BE2C (cell line): ENCODE measurements at regions not wholly inside any gene's neighbourhood (a gene's known extent, or its start where the extent isn't known, plus 50 kb on each side); places are given as distances from the start of the nearest gene placed in this dataset.

ENCODE experiments used
- DNase-seq: peaks from one replicate; pipeline ENCODE4 v3.0.0-alpha.2; 2020
- H3K27me3 ChIP-seq: fragments of 250-450 bp; sonication (Bioruptor Pico); 2 replicates; pipeline ENCODE4 v1.5.1; 2020; ENCODE audit warnings: mild to moderate bottlenecking
- H3K36me3 ChIP-seq: fragments of 250-450 bp; sonication (Bioruptor Pico); 2 replicates; pipeline ENCODE4 v1.5.1; 2020; ENCODE audit warnings: mild to moderate bottlenecking
- H3K4me1 ChIP-seq: fragments of 250-450 bp; sonication (Bioruptor Pico); 2 replicates; pipeline ENCODE4 v1.5.1; 2020
- H3K4me3 ChIP-seq: 2 replicates; pipeline ENCODE4 v1.5.1; 2011; ENCODE audit warnings: low read depth, low read length
- H3K9me3 ChIP-seq: fragments of 250-450 bp; sonication (Bioruptor Pico); 2 replicates; pipeline ENCODE4 v1.5.1; 2020
- TF ChIP-seq, protein P1 (sequence below): IDR thresholded peaks from 2 replicates; pipeline ENCODE4 v1.5.1; 2012; ENCODE audit warnings: mild to moderate bottlenecking, low read depth, low read length

DNA sequence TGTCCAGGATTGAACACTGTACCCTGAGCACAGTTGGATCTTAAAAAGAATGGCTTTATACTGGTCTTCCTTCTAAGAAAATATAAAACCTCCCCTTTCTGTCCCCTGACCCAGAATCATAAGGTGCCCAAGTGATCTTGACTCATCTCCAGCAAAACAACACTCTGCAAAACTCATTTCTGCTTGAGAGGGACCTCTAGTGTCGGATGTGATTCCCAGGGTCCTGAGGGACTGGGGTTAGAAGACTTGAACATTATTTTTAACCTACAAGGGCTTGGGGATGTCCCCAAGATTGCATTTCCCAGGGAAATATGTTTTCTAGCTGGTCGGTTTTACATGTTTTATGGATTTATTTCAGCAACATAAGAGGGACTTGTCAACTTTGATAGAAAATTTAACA, 1318.5 kb upstream of the CELF4 start:
- TF ChIP-seq, protein P1, sequence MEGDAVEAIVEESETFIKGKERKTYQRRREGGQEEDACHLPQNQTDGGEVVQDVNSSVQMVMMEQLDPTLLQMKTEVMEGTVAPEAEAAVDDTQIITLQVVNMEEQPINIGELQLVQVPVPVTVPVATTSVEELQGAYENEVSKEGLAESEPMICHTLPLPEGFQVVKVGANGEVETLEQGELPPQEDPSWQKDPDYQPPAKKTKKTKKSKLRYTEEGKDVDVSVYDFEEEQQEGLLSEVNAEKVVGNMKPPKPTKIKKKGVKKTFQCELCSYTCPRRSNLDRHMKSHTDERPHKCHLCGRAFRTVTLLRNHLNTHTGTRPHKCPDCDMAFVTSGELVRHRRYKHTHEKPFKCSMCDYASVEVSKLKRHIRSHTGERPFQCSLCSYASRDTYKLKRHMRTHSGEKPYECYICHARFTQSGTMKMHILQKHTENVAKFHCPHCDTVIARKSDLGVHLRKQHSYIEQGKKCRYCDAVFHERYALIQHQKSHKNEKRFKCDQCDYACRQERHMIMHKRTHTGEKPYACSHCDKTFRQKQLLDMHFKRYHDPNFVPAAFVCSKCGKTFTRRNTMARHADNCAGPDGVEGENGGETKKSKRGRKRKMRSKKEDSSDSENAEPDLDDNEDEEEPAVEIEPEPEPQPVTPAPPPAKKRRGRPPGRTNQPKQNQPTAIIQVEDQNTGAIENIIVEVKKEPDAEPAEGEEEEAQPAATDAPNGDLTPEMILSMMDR, result no peak
- DNase-seq, result no peak
- Histone ChIP-seq H3K27me3 (no peaks in the 10 kb centered on the region), H3K4me3 (no peak overlapping the region), H3K36me3 (no peaks in the 10 kb centered on the region), H3K4me1 (no peaks in the 10 kb centered on the region), H3K9me3 (no peaks in the 10 kb centered on the region)

DNA sequence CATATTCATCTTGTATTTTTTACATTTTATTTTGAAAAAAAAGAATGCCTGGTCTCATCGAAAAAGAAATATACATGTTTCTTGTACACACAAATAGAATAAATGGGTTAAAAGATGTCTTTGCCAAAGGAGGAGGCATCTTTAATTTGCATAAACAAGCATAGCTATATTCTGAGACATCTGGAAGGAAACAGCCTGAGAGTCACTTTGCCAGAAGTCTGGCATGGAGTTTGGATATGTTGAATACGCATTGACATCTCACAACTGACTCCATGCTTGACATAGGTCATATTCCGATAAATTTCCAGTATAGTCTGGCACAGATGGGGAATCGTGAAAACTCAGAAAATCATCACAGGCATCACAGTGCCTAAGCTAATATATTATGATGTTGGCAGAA, 1317.5 kb upstream of the CELF4 start:
- H3K36me3 ChIP-seq, result no peaks in the 10 kb centered on the region
- H3K4me3 ChIP-seq, result no peak overlapping the region
- DNase-seq, result no peak
- no peaks in the 10 kb centered on the region for H3K27me3 ChIP-seq
- no peaks in the 10 kb centered on the region for H3K9me3 ChIP-seq
- H3K4me1 ChIP-seq, result no peaks in the 10 kb centered on the region
- TF ChIP-seq, protein P1, result no peak

DNA sequence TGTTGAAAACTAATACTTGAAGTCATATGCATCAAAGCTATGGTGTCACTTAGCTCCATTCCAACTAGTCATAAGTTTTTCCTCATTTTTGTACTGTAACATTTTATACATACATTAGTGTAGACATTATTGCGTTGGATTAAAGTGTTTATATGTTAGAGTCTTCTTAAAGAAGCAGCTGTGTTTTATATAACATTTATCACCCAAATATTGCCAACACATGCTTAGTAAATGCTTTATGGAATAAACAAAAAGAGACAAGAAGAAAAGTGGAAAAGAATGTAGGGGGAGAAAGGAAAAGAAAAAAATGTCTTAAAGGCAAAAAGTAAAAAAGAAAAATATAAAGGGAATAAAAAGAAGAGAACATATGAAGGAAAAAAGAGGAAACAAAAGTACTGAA, 1314.3 kb upstream of the CELF4 start:
- H3K36me3 ChIP-seq, result no peaks in the 10 kb centered on the region
- DNase-seq, result no peak
- H3K4me3 ChIP-seq, result no peak overlapping the region
- H3K27me3 ChIP-seq, result no peaks in the 10 kb centered on the region
- H3K4me1 ChIP-seq, result no peaks in the 10 kb centered on the region
- TF ChIP-seq, protein P1, result no peak
- no peaks in the 10 kb centered on the region for H3K9me3 ChIP-seq

DNA sequence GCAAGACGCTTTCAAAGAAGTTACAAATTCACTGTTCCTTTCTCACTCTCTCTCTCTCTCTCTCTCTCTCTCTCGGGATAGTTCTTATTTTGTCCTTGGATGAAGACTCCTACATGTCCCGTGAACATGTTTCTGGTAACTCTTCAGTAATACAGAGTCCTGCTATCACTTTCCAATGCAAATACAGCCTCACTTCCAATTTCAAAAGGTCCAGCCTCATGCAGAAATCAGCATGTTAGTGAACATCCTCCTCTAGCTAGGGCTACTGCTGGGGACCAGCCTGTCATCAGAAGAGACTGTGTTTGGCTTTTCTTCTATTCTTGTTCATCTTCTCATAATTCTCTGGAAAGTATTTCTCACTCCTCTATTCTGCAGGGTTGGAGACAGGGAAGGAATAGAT, 1306.7 kb upstream of the CELF4 start:
- TF ChIP-seq, protein P1, result no peak

DNA sequence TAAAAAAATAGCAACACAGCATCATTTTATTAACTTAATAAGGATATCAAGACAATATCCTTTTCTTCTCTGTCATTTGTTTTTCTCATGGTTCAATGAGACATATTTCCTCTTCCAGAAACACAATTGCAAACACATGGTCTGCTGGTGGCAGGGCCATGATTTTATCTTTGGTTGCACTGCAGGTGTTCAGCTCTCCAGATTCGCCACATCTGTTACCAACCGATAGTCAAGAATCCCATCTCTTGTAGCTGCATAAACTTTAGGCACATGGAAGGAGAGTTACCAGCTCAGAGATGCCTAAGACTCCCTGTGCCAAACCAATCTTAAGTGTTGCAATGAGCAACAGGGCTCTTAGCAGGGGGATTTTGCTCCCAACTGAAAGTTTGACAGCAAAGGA, 1303.2 kb upstream of the CELF4 start:
- TF ChIP-seq, protein P1, result no peak
- no peaks in the 10 kb centered on the region for H3K9me3 ChIP-seq
- no peak overlapping the region for H3K4me3 ChIP-seq
- DNase-seq, result no peak
- H3K27me3 ChIP-seq, result no peaks in the 10 kb centered on the region
- H3K36me3 ChIP-seq, result no peaks in the 10 kb centered on the region
- H3K4me1 ChIP-seq, result no peaks in the 10 kb centered on the region

More for the DNA sequence above, 1306.7 kb upstream of the CELF4 start:
- no peak for DNase-seq
- Histone ChIP-seq H3K4me1 (no peaks in the 10 kb centered on the region), H3K9me3 (no peaks in the 10 kb centered on the region), H3K36me3 (no peaks in the 10 kb centered on the region), H3K27me3 (no peaks in the 10 kb centered on the region), H3K4me3 (no peak overlapping the region)

DNA sequence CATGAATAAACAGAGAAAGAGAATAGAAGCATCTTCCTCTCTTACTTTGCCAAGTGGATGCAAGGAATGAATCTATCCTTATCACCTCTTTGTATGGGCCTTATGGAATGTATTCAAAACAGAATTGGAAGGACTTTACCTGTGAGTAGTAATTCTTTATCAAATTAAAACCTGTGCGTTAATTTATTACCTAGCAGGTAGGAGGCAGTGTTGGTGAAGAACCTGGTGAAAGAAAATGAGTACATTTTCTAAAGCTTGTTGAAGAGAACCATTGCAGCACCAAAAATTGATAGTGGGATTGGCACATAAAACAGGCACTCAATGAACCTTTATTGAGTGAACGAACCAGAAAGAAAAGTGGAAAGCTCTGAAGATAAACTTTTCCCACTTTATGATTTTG, 1302.1 kb upstream of the CELF4 start:
- no peak for DNase-seq
- Histone ChIP-seq H3K4me3 (no peak overlapping the region), H3K4me1 (no peaks in the 10 kb centered on the region), H3K27me3 (no peaks in the 10 kb centered on the region), H3K9me3 (no peaks in the 10 kb centered on the region), H3K36me3 (no peaks in the 10 kb centered on the region)
- TF ChIP-seq, protein P1, result no peak
